Upper lobe of right lung (tissue), 1 donor: ENCODE measurements at regions not wholly inside any gene's neighbourhood (a gene's known extent, or its start where the extent isn't known, plus 50 kb on each side); places are given as distances from the start of the nearest gene placed in this dataset.

Experiments used
- ATAC-seq: fragments of 200-7000 bp; cut with Tn5 transposase; one replicate; pipeline ENCODE4 v1.9.1; 2020; ENCODE audit warnings: mild to moderate bottlenecking, moderate library complexity
- DNase-seq: peaks from one replicate; pipeline ENCODE4 v3.0.0-alpha.2; 2020
- H3K27ac ChIP-seq: fragments of 200-600 bp; one replicate; pipeline ENCODE4 v1.8.0; 2022
- H3K27me3 ChIP-seq: fragments of 200-600 bp; one replicate; pipeline ENCODE4 v1.8.0; 2022; ENCODE audit warnings: mild to moderate bottlenecking
- H3K36me3 ChIP-seq: fragments of 200-600 bp; one replicate; pipeline ENCODE4 v1.8.0; 2022
- H3K4me1 ChIP-seq: fragments of 200-600 bp; one replicate; pipeline ENCODE4 v1.8.0; 2022
- H3K4me3 ChIP-seq: fragments of 200-600 bp; one replicate; pipeline ENCODE4 v1.8.0; 2022; ENCODE audit warnings: mild to moderate bottlenecking
- H3K9me3 ChIP-seq: fragments of 200-600 bp; one replicate; pipeline ENCODE4 v1.8.0; 2022
- CTCF ChIP-seq: fragments of 200-600 bp; IDR thresholded peaks from one replicate; pipeline ENCODE4 v1.8.0; 2022; ENCODE audit warnings: antibody characterized with exemption
- intact Hi-C: fragments of 100-400 bp; cut with DNase I; formaldehyde crosslinking; loops from one replicate; pipeline ENCODE4 v1.11.0; 2022
- donor health status: DM: no; HTN: yes; CAD: no; lungs with severe emphysema.

DNA sequence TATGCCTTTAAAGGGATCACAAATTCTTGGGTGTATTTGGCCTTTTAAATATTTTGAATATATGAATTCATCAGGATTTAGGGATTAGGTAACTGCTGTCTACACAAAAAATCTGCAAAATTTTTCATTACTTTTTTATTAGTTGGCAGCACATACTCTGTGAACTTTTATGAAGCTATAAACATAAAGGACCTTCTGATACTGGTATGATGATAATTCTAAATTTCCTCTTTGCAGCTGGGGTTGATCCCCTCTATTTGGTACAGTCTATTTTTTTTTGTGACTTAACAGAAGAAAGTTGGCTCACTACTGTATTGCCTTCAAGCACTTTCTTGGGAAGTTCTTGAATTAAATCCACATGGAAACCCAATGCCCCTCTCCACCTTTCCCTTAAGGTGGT is 416.1 kb downstream of the LMO4 start:
- intact Hi-C loops = no loop called here
- DNase-seq = no peak
- TF ChIP-seq CTCF = no peak
- H3K27ac ChIP-seq = no peak overlapping the region
- H3K4me3 ChIP-seq = no peak overlapping the region
- no peaks in the 10 kb centered on the region for H3K36me3 ChIP-seq
- no peak for ATAC-seq
- H3K27me3 ChIP-seq = no peaks in the 10 kb centered on the region
- no peaks in the 10 kb centered on the region for H3K4me1 ChIP-seq
- no peaks in the 10 kb centered on the region for H3K9me3 ChIP-seq

GRCh38 chr1:87753366-87753765 is 424.7 kb downstream of the LMO4 start:
- intact Hi-C loops = no loop called here
- H3K4me3 ChIP-seq = no peak overlapping the region
- no peaks in the 10 kb centered on the region for H3K9me3 ChIP-seq
- DNase-seq = no peak
- no peaks in the 10 kb centered on the region for H3K36me3 ChIP-seq
- no peak for TF ChIP-seq CTCF
- no peak for ATAC-seq
- no peaks in the 10 kb centered on the region for H3K4me1 ChIP-seq
- no peaks in the 10 kb centered on the region for H3K27me3 ChIP-seq
- H3K27ac ChIP-seq = no peak overlapping the region

DNA sequence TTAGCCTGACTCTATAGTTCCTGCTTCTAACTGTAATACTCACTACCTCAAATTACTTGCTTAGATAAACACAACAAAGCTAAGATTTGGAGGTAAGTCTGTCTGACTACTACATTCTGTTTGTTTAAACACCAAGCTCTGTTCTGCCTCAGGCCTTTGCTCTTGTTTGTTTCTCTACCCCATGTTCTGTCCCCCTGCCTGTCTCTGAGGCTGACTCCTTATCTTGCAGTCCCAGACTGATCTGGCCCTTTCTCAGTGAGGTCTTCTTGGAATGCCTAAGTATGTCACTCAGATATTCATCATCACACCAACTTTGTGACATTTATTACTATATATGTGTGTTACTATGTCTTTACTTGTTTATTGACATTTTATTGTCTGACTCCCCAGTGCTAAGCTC is 425.5 kb downstream of the LMO4 start:
- TF ChIP-seq CTCF = no peak
- Histone ChIP-seq H3K27me3 (no peaks in the 10 kb centered on the region), H3K4me3 (no peak overlapping the region), H3K9me3 (no peaks in the 10 kb centered on the region), H3K27ac (no peak overlapping the region), H3K36me3 (no peaks in the 10 kb centered on the region), H3K4me1 (no peaks in the 10 kb centered on the region)
- DNase-seq (no peak), ATAC-seq (no peak)
- intact Hi-C loops = no loop called here

DNA sequence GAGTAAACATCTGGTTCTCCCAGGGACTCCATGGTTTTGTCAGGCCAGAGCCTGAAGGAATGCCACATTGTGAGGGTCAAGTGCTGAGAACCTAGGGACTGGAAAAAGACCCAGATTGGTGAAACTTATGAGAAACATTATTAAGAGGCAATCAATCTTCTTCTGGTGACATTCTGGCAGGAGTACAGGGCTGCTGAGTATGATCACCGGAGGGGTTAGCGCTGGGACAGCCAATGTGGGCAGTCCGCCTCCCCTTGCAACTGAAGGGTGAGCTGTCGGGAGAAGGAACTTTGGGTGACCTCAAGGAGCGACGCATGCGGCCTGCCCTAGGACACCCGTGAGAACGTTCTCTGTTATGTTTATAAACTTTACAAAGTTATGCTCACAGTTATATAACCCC is 429.0 kb downstream of the LMO4 start:
- ATAC-seq (peak; percentile 57), DNase-seq (no peak)
- no peaks in the 10 kb centered on the region for H3K4me1 ChIP-seq
- no peaks in the 10 kb centered on the region for H3K27me3 ChIP-seq
- H3K4me3 ChIP-seq = no peak overlapping the region
- no peak for TF ChIP-seq CTCF
- intact Hi-C loops = no loop called here
- H3K9me3 ChIP-seq = no peaks in the 10 kb centered on the region
- no peak overlapping the region for H3K27ac ChIP-seq
- no peaks in the 10 kb centered on the region for H3K36me3 ChIP-seq

DNA sequence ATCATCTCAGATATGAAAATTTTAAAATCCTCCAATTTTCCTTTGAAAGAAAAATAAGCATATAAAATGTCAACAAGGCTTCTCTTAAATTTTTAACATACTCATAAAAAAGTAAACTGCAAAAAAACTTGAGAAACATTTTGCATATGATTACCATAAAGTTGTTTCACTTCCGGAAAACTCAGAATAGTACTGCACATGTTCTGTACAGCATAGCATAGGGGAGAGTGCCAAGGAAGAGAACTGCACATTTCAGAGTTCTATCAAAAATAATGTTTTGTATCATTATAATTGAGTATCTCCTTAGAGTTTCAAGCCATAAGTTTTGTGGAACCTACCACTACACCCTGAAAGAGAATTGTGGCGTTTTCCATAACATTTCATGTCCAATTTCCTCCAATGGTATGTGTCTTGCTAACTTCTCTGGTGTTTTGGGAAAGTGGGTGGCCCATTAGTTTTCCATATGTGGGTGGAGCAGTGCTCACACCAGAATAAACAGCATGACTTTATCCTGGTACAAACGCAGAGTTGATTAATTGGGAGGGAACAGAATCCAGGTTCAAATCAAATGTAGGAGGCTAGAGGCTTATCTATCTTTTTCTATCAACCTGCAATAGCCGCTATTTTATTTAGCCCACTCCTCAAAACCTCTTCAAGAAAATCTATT is 430.9 kb downstream of the LMO4 start:
- no peak for DNase-seq
- H3K4me1 ChIP-seq = no peaks in the 10 kb centered on the region
- H3K9me3 ChIP-seq = no peaks in the 10 kb centered on the region
- intact Hi-C loops = no loop called here
- no peak overlapping the region for H3K4me3 ChIP-seq
- TF ChIP-seq CTCF = no peak
- no peaks in the 10 kb centered on the region for H3K36me3 ChIP-seq
- no peak overlapping the region for H3K27ac ChIP-seq
- no peak for ATAC-seq
- no peaks in the 10 kb centered on the region for H3K27me3 ChIP-seq

DNA sequence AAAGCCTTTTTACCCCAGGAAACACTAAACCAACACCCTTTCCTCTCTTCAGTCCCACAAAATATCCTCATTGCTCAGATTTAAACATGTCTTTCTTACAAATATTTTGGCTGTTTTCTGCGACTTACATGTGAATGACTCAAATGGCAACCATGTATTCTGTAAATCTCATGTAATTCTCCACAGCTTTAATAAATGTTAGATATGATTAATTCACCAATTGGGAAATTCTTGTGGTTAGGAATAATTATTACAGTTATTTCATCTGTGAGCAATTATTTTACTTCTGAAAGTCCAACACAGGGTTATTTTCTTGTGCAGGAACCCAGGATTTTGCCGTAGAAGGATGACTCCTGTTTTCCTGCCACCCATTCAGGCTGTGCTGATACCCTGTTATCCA is 431.5 kb downstream of the LMO4 start:
- no peak overlapping the region for H3K27ac ChIP-seq
- intact Hi-C loops = no loop called here
- H3K4me3 ChIP-seq = no peak overlapping the region
- DNase-seq (no peak), ATAC-seq (no peak)
- no peaks in the 10 kb centered on the region for H3K27me3 ChIP-seq
- no peaks in the 10 kb centered on the region for H3K36me3 ChIP-seq
- no peak for TF ChIP-seq CTCF
- H3K9me3 ChIP-seq = no peaks in the 10 kb centered on the region
- H3K4me1 ChIP-seq = no peaks in the 10 kb centered on the region
